ENCODE measurements at regions not wholly inside any gene's neighbourhood (a gene's known extent, or its start where the extent isn't known, plus 50 kb on each side); places are given as distances from the start of the nearest gene placed in this dataset.

DNA sequence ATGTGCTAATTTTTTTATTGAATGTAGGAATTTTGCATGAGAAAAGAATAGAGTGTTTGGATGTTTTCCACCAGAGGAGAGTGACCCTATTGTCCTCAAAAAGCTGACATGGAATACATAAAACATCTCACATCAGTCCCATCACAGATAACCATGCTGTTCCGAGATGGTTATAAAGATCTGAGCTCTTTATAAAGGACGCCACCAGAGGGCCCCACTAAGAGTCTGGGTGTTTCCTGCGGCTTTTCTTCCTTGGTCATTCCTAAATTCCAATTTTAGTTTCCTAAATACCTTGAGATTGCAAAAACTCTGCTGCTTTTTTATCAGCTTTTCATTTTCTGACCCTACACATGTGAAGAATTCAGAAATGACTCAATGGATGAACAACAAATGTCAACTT, 504.5 kb upstream of the FRG1 start:
- DNase-seq, result no peak
- Mint-ChIP-seq H3K36me3 (ENCODE audit: low read depth) (no peaks in the 10 kb centered on the region), H3K27ac (no peak overlapping the region), H3K4me3 (no peak overlapping the region), H3K27me3 (no peaks in the 10 kb centered on the region), H3K4me1 (no peaks in the 10 kb centered on the region)
- no peak for ATAC-seq
- no peaks in the 10 kb centered on the region for H3K9me3 ChIP-seq (ENCODE audit: control insufficient read depth, low read length, poor library complexity, severe bottlenecking)

GRCh38 chr4:189440716-189441115, 500.0 kb upstream of the FRG1 start:
- Mint-ChIP-seq H3K27ac (no peak overlapping the region), H3K27me3 (no peaks in the 10 kb centered on the region), H3K4me1 (no peaks in the 10 kb centered on the region), H3K36me3 (ENCODE audit: low read depth) (no peaks in the 10 kb centered on the region), H3K4me3 (no peak overlapping the region)
- DNase-seq (no peak), ATAC-seq (no peak)
- no peaks in the 10 kb centered on the region for H3K9me3 ChIP-seq (ENCODE audit: control insufficient read depth, low read length, poor library complexity, severe bottlenecking)

GRCh38 chr4:189443341-189443740, 497.3 kb upstream of the FRG1 start:
- Mint-ChIP-seq H3K27ac (no peak overlapping the region), H3K36me3 (ENCODE audit: low read depth) (no peaks in the 10 kb centered on the region), H3K4me1 (no peaks in the 10 kb centered on the region), H3K27me3 (no peaks in the 10 kb centered on the region), H3K4me3 (no peak overlapping the region)
- no peak for ATAC-seq
- H3K9me3 ChIP-seq (ENCODE audit: control insufficient read depth, low read length, poor library complexity, severe bottlenecking), result no peaks in the 10 kb centered on the region
- no peak for DNase-seq

- no peak overlapping the region for H3K27ac Mint-ChIP-seq
- H3K4me3 Mint-ChIP-seq, result no peak overlapping the region
- no peaks in the 10 kb centered on the region for H3K9me3 ChIP-seq (ENCODE audit: control insufficient read depth, low read length, poor library complexity, severe bottlenecking)
- no peak for DNase-seq
- no peak for ATAC-seq
- no peaks in the 10 kb centered on the region for H3K4me1 Mint-ChIP-seq
- no peaks in the 10 kb centered on the region for H3K36me3 Mint-ChIP-seq (ENCODE audit: low read depth)
- no peaks in the 10 kb centered on the region for H3K27me3 Mint-ChIP-seq
Measured at GRCh38 chr4:189445613-189446012, 495.1 kb upstream of the FRG1 start.

GRCh38 chr4:189463734-189464133, 476.9 kb upstream of the FRG1 start:
- Mint-ChIP-seq H3K4me1 (no peaks in the 10 kb centered on the region), H3K27me3 (no peaks in the 10 kb centered on the region), H3K27ac (no peak overlapping the region), H3K4me3 (no peak overlapping the region), H3K36me3 (ENCODE audit: low read depth) (no peaks in the 10 kb centered on the region)
- DNase-seq (no peak), ATAC-seq (no peak)
- no peaks in the 10 kb centered on the region for H3K9me3 ChIP-seq (ENCODE audit: control insufficient read depth, low read length, poor library complexity, severe bottlenecking)

- no peak for ATAC-seq
- H3K4me1 Mint-ChIP-seq, result no peaks in the 10 kb centered on the region
Measured at GRCh38 chr4:189494407-189494806, 446.3 kb upstream of the FRG1 start.

GRCh38 chr4:189497516-189497915, 443.2 kb upstream of the FRG1 start:
- ATAC-seq, result no peak
- H3K36me3 Mint-ChIP-seq (ENCODE audit: low read depth), result no peaks in the 10 kb centered on the region
- H3K4me1 Mint-ChIP-seq, result no peaks in the 10 kb centered on the region
- no peaks in the 10 kb centered on the region for H3K27me3 Mint-ChIP-seq
- no peak overlapping the region for H3K4me3 Mint-ChIP-seq
- H3K9me3 ChIP-seq (ENCODE audit: control insufficient read depth, low read length, poor library complexity, severe bottlenecking), result no peaks in the 10 kb centered on the region
- no peak for DNase-seq
- no peak overlapping the region for H3K27ac Mint-ChIP-seq

More at GRCh38 chr4:189494407-189494806, 446.3 kb upstream of the FRG1 start:
- H3K4me3 Mint-ChIP-seq, result no peak overlapping the region
- H3K36me3 Mint-ChIP-seq (ENCODE audit: low read depth), result no peaks in the 10 kb centered on the region
- H3K9me3 ChIP-seq (ENCODE audit: control insufficient read depth, low read length, poor library complexity, severe bottlenecking), result no peaks in the 10 kb centered on the region
- no peak for DNase-seq
- no peaks in the 10 kb centered on the region for H3K27me3 Mint-ChIP-seq
- H3K27ac Mint-ChIP-seq, result no peak overlapping the region

GRCh38 chr4:189497996-189498395, 442.7 kb upstream of the FRG1 start:
- DNase-seq, result no peak

DNA sequence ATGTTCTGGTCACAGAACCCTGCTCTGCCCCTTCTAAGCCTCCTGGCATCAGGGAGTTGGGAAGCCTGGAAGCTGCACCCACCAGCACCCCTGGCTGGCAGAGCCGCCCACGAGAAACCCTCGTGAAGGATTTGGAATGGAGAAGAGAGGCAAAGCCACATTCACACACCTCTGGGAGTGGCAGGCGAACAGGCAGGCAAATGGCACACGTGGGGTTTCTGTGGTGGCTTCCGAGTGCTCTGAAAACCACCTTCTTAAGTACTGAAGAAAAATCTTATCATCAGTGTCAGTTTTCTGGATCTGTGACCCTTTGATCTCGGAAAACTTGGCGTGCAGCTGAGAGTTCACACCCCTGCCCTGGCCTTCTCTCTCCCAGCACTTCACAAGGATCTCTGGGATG, 442.2 kb upstream of the FRG1 start:
- Mint-ChIP-seq H3K27ac (no peak overlapping the region), H3K27me3 (no peaks in the 10 kb centered on the region), H3K4me1 (no peaks in the 10 kb centered on the region), H3K36me3 (ENCODE audit: low read depth) (no peaks in the 10 kb centered on the region), H3K4me3 (no peak overlapping the region)
- ATAC-seq (no peak), DNase-seq (no peak)
- H3K9me3 ChIP-seq (ENCODE audit: control insufficient read depth, low read length, poor library complexity, severe bottlenecking), result no peaks in the 10 kb centered on the region

More at GRCh38 chr4:189497996-189498395, 442.7 kb upstream of the FRG1 start:
- H3K4me3 Mint-ChIP-seq, result no peak overlapping the region
- H3K4me1 Mint-ChIP-seq, result no peaks in the 10 kb centered on the region
- no peaks in the 10 kb centered on the region for H3K36me3 Mint-ChIP-seq (ENCODE audit: low read depth)
- H3K27ac Mint-ChIP-seq, result no peak overlapping the region
- no peaks in the 10 kb centered on the region for H3K27me3 Mint-ChIP-seq
- no peaks in the 10 kb centered on the region for H3K9me3 ChIP-seq (ENCODE audit: control insufficient read depth, low read length, poor library complexity, severe bottlenecking)
- no peak for ATAC-seq

GRCh38 chr4:189499696-189500095, 441.0 kb upstream of the FRG1 start:
- DNase-seq (no peak), ATAC-seq (no peak)
- H3K36me3 Mint-ChIP-seq (ENCODE audit: low read depth), result no peaks in the 10 kb centered on the region
- no peak overlapping the region for H3K27ac Mint-ChIP-seq
- no peak overlapping the region for H3K4me3 Mint-ChIP-seq
- no peaks in the 10 kb centered on the region for H3K27me3 Mint-ChIP-seq
- H3K9me3 ChIP-seq (ENCODE audit: control insufficient read depth, low read length, poor library complexity, severe bottlenecking), result no peaks in the 10 kb centered on the region
- H3K4me1 Mint-ChIP-seq, result no peaks in the 10 kb centered on the region

DNA sequence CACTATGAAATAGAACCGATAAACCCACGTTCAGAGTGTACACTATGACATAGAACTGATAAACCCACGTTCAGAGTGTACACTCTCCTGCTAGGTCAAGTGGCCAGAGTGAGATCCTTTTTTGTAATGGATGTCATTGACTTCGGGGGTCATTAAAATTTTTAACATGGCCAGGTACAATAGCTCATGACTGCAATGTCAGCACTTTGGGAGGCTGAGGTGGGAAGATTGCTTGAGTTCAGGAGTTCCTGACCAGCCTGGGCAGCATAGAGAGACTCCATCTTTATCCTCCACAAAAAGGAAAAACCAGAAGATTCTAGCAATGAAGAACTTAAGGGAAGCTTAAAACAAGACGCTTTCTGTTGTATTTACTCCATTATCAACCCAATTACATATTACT, 439.7 kb upstream of the FRG1 start:
- H3K36me3 Mint-ChIP-seq (ENCODE audit: low read depth), result no peaks in the 10 kb centered on the region
- H3K27ac Mint-ChIP-seq, result no peak overlapping the region
- H3K27me3 Mint-ChIP-seq, result no peaks in the 10 kb centered on the region
- DNase-seq, result no peak
- H3K4me3 Mint-ChIP-seq, result no peak overlapping the region
- H3K9me3 ChIP-seq (ENCODE audit: control insufficient read depth, low read length, poor library complexity, severe bottlenecking), result no peaks in the 10 kb centered on the region
- H3K4me1 Mint-ChIP-seq, result no peaks in the 10 kb centered on the region
- no peak for ATAC-seq

- Mint-ChIP-seq H3K27me3 (no peaks in the 10 kb centered on the region), H3K4me1 (no peaks in the 10 kb centered on the region), H3K27ac (no peak overlapping the region), H3K36me3 (ENCODE audit: low read depth) (no peaks in the 10 kb centered on the region), H3K4me3 (no peak overlapping the region)
- H3K9me3 ChIP-seq (ENCODE audit: control insufficient read depth, low read length, poor library complexity, severe bottlenecking), result no peaks in the 10 kb centered on the region
- peak; percentile 28 for ATAC-seq
- no peak for DNase-seq
Measured at GRCh38 chr4:189502841-189503435, 437.7 kb upstream of the FRG1 start.

- no peak overlapping the region for H3K4me3 Mint-ChIP-seq
- H3K27ac Mint-ChIP-seq, result no peak overlapping the region
- DNase-seq (no peak), ATAC-seq (no peak)
- no peaks in the 10 kb centered on the region for H3K9me3 ChIP-seq (ENCODE audit: control insufficient read depth, low read length, poor library complexity, severe bottlenecking)
- no peaks in the 10 kb centered on the region for H3K36me3 Mint-ChIP-seq (ENCODE audit: low read depth)
- H3K4me1 Mint-ChIP-seq, result no peaks in the 10 kb centered on the region
- H3K27me3 Mint-ChIP-seq, result no peaks in the 10 kb centered on the region
Measured at GRCh38 chr4:189504220-189504619, 436.5 kb upstream of the FRG1 start.

GRCh38 chr4:189505380-189505779, 435.3 kb upstream of the FRG1 start:
- Mint-ChIP-seq H3K4me3 (no peak overlapping the region), H3K27me3 (no peaks in the 10 kb centered on the region), H3K36me3 (ENCODE audit: low read depth) (no peaks in the 10 kb centered on the region), H3K4me1 (no peaks in the 10 kb centered on the region), H3K27ac (no peak overlapping the region)
- DNase-seq (no peak), ATAC-seq (no peak)
- no peaks in the 10 kb centered on the region for H3K9me3 ChIP-seq (ENCODE audit: control insufficient read depth, low read length, poor library complexity, severe bottlenecking)

Measured in T-helper 17 cell (primary cell).